ENCODE measurements at regions not wholly inside any gene's neighbourhood (a gene's known extent, or its start where the extent isn't known, plus 50 kb on each side); places are given as distances from the start of the nearest gene placed in this dataset.

DNA sequence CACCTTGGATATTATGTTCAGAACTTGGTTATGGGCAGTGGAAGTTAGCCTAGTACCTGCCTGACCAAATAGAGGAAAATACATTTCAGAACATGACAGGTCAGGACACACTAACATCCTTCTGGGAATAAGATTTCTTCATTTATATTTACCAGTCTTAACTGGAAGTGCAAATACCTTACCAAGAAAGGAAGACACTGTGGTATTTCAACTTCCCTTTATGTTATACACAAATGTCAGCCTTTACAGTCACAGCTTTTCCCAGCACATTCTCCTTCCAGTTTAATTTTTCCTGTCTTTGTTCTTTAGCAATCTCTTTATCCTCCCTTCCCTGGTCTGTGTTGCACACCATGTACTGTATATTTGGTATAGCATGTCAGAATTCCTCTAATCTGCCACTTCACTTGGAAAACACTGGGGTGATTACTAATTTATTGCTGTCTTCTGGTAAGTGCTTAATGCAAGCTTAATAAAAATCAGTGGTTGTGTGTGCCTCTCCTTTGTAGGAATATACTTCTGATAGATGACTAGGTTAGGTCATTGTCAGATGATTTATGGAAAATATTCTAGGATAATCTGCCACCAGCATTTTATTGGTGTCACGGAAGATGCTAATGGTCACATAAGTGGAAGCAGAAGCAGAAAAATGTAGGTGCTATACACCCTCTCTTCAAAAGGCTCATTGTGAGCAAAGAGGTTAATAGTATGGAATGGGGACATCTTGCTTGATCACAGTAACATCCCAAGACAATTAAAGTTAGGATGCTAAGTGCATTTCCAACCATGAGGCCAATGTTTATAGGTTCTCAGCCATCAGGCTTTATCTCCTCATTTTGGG, 124.3 kb upstream of the STARD13 start:
- TF ChIP-seq, protein P1, sequence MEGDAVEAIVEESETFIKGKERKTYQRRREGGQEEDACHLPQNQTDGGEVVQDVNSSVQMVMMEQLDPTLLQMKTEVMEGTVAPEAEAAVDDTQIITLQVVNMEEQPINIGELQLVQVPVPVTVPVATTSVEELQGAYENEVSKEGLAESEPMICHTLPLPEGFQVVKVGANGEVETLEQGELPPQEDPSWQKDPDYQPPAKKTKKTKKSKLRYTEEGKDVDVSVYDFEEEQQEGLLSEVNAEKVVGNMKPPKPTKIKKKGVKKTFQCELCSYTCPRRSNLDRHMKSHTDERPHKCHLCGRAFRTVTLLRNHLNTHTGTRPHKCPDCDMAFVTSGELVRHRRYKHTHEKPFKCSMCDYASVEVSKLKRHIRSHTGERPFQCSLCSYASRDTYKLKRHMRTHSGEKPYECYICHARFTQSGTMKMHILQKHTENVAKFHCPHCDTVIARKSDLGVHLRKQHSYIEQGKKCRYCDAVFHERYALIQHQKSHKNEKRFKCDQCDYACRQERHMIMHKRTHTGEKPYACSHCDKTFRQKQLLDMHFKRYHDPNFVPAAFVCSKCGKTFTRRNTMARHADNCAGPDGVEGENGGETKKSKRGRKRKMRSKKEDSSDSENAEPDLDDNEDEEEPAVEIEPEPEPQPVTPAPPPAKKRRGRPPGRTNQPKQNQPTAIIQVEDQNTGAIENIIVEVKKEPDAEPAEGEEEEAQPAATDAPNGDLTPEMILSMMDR (IDR thresholded peaks at IDR 0.05): no peak
- no peak for TF ChIP-seq EZH2 (IDR thresholded peaks at IDR 0.05; ENCODE audit: borderline replicate concordance, insufficient read depth, low read depth, low read length, poor library complexity, severe bottlenecking)

Measured in B cell (primary cell).